ENCODE measurements at regions not wholly inside any gene's neighbourhood (a gene's known extent, or its start where the extent isn't known, plus 50 kb on each side); places are given as distances from the start of the nearest gene placed in this dataset.
"Not testable (repeated sequence)": the region's sequence is repeated elsewhere in the genome, so short reads cannot be mapped to it uniquely, and the experiment has no call there.

DNA sequence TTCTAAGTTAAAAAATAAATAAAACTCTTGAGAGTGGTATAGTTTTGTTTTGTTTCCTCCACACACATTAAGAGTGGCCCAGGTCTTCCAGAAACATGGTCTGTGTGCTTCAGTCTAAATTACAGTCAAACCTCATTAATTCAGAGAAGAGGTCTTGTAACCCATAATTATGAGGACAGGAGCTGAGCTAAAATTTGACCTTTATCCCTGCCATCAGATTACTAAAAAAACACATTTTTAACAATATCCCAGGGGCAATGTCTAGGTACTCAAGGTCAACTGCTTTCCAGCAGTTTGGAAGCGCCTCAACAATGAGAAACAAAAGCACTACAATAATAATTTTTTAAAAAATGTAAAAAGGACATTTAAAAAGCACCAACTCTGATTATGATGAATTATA lies 184.1 kb upstream of the PFKP start:
- H3K4me1 Mint-ChIP-seq: no peaks in the 10 kb centered on the region
- TF ChIP-seq EZH2phosphoT487 (IDR thresholded peaks at IDR 0.05) (no peak), EZH2 (IDR thresholded peaks at IDR 0.05) (no peak)
- TF ChIP-seq, protein P1, sequence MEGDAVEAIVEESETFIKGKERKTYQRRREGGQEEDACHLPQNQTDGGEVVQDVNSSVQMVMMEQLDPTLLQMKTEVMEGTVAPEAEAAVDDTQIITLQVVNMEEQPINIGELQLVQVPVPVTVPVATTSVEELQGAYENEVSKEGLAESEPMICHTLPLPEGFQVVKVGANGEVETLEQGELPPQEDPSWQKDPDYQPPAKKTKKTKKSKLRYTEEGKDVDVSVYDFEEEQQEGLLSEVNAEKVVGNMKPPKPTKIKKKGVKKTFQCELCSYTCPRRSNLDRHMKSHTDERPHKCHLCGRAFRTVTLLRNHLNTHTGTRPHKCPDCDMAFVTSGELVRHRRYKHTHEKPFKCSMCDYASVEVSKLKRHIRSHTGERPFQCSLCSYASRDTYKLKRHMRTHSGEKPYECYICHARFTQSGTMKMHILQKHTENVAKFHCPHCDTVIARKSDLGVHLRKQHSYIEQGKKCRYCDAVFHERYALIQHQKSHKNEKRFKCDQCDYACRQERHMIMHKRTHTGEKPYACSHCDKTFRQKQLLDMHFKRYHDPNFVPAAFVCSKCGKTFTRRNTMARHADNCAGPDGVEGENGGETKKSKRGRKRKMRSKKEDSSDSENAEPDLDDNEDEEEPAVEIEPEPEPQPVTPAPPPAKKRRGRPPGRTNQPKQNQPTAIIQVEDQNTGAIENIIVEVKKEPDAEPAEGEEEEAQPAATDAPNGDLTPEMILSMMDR (IDR thresholded peaks at IDR 0.05): no peak
- Histone ChIP-seq H3K27me3 (no peaks in the 10 kb centered on the region), H3K27ac (no peak overlapping the region), H3K9ac (no peak overlapping the region), H3F3A (ENCODE audit: low read depth) (no peaks in the 10 kb centered on the region), H3K9me3 (ENCODE audit: low read depth) (no peaks in the 10 kb centered on the region), H3K4me3 (no peak overlapping the region), H2AFZ (replicated peaks) (no peak overlapping the region), H3K4me2 (no peak overlapping the region), H3K4me1 (no peaks in the 10 kb centered on the region), H3K79me2 (ENCODE audit: low read depth) (no peaks in the 10 kb centered on the region), H3K36me3 (no peaks in the 10 kb centered on the region), H4K20me1 (ENCODE audit: low read depth) (no peaks in the 10 kb centered on the region)
- no peak for DNase-seq (ENCODE audit: low spot score)
- no peak overlapping the region for H3K27ac Mint-ChIP-seq
- no peak overlapping the region for H3K4me3 Mint-ChIP-seq
- no peaks in the 10 kb centered on the region for H3K36me3 Mint-ChIP-seq
- H3K27me3 Mint-ChIP-seq (ENCODE audit: insufficient read depth, low read depth): peaks cover 3% of the 10 kb centered on the region
- no peaks in the 10 kb centered on the region for H3K9me3 Mint-ChIP-seq

DNA sequence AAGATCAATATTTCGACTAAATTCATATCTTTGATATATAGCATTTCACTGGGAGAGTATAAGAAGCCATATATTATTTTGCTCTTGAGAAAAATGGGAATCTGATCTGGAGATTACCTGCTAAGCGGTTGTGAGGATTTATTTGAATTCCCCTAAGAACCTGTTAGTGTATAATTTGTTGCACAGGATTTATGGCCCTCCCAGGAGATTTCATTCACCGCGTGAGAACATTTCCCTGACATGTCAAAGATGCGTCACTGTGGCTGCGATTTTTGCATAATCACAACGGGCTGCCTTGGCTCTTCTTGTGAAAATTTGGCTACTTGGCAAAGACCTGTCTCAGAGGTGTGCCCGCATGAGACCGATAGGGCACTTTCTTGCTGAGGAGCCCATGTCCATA lies 184.7 kb upstream of the PFKP start:
- no peaks in the 10 kb centered on the region for H3K36me3 Mint-ChIP-seq
- H3K27ac Mint-ChIP-seq: no peak overlapping the region
- no peaks in the 10 kb centered on the region for H3K79me2 ChIP-seq (ENCODE audit: low read depth)
- DNase-seq (ENCODE audit: low spot score): no peak
- no peaks in the 10 kb centered on the region for H3K27me3 ChIP-seq
- H3K4me1 Mint-ChIP-seq: no peaks in the 10 kb centered on the region
- no peak overlapping the region for H2AFZ ChIP-seq (replicated peaks)
- no peaks in the 10 kb centered on the region for H3K4me1 ChIP-seq
- H3K4me2 ChIP-seq: no peak overlapping the region
- H3K9me3 Mint-ChIP-seq: no peaks in the 10 kb centered on the region
- H3K36me3 ChIP-seq: no peaks in the 10 kb centered on the region
- no peak overlapping the region for H3K27ac ChIP-seq
- H4K20me1 ChIP-seq (ENCODE audit: low read depth): no peaks in the 10 kb centered on the region
- no peak overlapping the region for H3K4me3 ChIP-seq
- no peak overlapping the region for H3K4me3 Mint-ChIP-seq
- TF ChIP-seq EZH2phosphoT487 (IDR thresholded peaks at IDR 0.05) (no peak), EZH2 (IDR thresholded peaks at IDR 0.05) (no peak)
- TF ChIP-seq, protein P1 (IDR thresholded peaks at IDR 0.05): no peak
- H3K9ac ChIP-seq: no peak overlapping the region
- H3K27me3 Mint-ChIP-seq (ENCODE audit: insufficient read depth, low read depth): peaks cover 2% of the 10 kb centered on the region
- H3F3A ChIP-seq (ENCODE audit: low read depth): no peaks in the 10 kb centered on the region
- H3K9me3 ChIP-seq (ENCODE audit: low read depth): no peaks in the 10 kb centered on the region

DNA sequence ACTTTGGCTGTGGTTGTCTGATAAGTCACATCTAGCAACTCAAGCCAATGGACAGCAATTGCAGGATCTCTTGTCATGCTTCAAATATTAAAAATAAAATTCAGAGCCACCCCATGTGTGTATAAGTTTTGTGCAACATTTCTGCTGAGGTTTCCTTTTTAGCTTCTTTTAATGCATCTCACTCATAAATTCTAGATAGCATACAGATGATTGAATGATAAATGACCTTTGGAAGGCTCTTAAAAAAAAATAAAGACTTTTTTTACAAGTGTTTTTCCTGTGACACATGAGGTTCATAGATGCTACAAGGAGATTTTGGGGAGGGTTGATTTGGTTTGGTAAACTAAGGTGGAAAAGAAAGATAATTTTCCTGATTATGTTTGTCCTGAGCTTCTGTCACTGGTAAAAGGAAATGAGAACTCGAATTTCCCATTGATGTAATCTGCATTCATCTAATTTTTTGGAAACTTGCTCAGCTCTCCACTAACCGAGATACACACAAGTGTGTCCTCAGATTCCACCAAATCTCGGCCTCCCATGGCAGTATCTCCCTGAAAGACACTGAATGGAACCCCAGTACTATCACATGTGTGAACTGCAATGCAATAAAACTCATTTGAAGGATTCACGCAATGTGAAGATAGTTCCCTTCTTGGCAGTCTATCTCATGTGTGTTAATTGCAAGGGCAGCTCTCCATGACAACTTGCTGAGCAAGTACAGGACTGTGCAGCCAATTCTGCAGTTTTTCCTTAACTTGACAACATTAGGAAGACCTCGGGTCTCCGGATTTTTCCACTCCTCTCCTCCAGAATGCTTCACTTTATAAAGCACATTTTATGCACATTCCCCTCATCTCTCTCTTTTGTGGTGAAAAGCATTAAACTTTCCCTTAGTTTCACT lies 185.4 kb upstream of the PFKP start:
- no peak for DNase-seq (ENCODE audit: low spot score)
- H3K4me2 ChIP-seq: no peak overlapping the region
- Mint-ChIP-seq H3K9me3 (no peaks in the 10 kb centered on the region), H3K36me3 (no peaks in the 10 kb centered on the region), H3K4me1 (no peaks in the 10 kb centered on the region), H3K27me3 (ENCODE audit: insufficient read depth, low read depth) (peaks cover 2% of the 10 kb centered on the region), H3K27ac (no peak overlapping the region), H3K4me3 (no peak overlapping the region)
- TF ChIP-seq EZH2phosphoT487 (IDR thresholded peaks at IDR 0.05) (no peak), EZH2 (IDR thresholded peaks at IDR 0.05) (no peak)
- TF ChIP-seq, protein P1 (IDR thresholded peaks at IDR 0.05): no peak
- H3K4me1 ChIP-seq: no peaks in the 10 kb centered on the region
- H4K20me1 ChIP-seq (ENCODE audit: low read depth): no peaks in the 10 kb centered on the region
- H3K9me3 ChIP-seq (ENCODE audit: low read depth): no peaks in the 10 kb centered on the region
- H3K79me2 ChIP-seq (ENCODE audit: low read depth): no peaks in the 10 kb centered on the region
- H3F3A ChIP-seq (ENCODE audit: low read depth): no peaks in the 10 kb centered on the region
- no peak overlapping the region for H2AFZ ChIP-seq (replicated peaks)
- H3K36me3 ChIP-seq: no peaks in the 10 kb centered on the region
- H3K27me3 ChIP-seq: no peaks in the 10 kb centered on the region
- H3K9ac ChIP-seq: no peak overlapping the region
- H3K4me3 ChIP-seq: no peak overlapping the region
- no peak overlapping the region for H3K27ac ChIP-seq

DNA sequence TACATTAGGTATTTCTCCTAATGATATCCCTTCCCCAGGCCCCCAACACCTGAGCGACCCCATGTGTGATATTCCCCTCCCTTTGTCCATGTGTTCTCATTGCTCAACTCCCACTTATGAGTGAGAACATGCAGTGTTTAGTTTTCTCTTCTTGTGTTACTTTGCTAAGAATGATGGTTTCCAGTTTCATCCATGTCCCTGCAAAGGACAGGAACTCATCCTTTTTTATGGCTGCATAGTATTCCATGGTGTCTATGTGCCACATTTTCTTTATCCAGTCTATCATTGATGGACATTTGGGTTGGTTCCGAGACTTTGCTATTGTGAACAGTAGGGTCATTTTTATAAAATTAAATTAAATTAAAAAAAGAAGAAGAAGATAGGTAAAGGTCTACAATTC lies 187.3 kb upstream of the PFKP start:
- DNase-seq (ENCODE audit: low spot score); H3K36me3 ChIP-seq; H3K27ac Mint-ChIP-seq; H4K20me1 ChIP-seq (ENCODE audit: low read depth); H3K9me3 ChIP-seq (ENCODE audit: low read depth); H3K9me3 Mint-ChIP-seq; H3K27me3 ChIP-seq; H3K9ac ChIP-seq; H3K4me3 Mint-ChIP-seq; H3K27me3 Mint-ChIP-seq (ENCODE audit: insufficient read depth, low read depth); H3K4me3 ChIP-seq; H3K36me3 Mint-ChIP-seq; H3K4me1 Mint-ChIP-seq; H2AFZ ChIP-seq (replicated peaks); H3F3A ChIP-seq (ENCODE audit: low read depth); H3K27ac ChIP-seq; H3K4me2 ChIP-seq; H3K4me1 ChIP-seq; H3K79me2 ChIP-seq (ENCODE audit: low read depth): not testable (repeated sequence)
